Stimulated activated CD4-positive, alpha-beta T cell treated with anti-CD3 and anti-CD28 coated beads, Interleukin-4, amount 100 ng/mL, for 48 hours (primary cell): ENCODE measurements at regions not wholly inside any gene's neighbourhood (a gene's known extent, or its start where the extent isn't known, plus 50 kb on each side); places are given as distances from the start of the nearest gene placed in this dataset.
"Not testable (repeated sequence)": the region's sequence is repeated elsewhere in the genome, so short reads cannot be mapped to it uniquely, and the experiment has no call there.

Experiments
- DNase-seq, 2 donors: peaks; one replicate each; pipeline ENCODE4 v3.0.0-alpha.2; 2020; ENCODE audit warnings: low read depth in 2 of 2

DNA sequence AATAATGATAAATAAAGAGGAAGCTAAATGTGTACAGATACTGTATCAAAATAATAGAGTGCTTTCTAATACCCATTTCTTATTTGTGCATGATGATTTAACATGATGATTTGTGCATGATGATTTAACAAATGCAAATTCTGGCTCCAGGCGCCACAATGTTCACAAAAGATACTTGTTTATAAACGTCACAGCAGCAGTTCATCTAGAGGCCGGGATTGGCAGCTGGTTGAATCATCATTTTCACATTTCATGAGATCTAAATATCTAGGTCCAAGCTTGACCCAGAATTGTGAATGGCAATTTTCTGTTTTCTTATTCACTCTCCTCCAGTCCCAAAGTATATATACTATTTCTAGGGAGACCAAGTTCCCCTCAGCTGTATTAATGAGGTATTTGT, 322.0 kb downstream of the SUCLG1 start:
- no peak for DNase-seq

DNA sequence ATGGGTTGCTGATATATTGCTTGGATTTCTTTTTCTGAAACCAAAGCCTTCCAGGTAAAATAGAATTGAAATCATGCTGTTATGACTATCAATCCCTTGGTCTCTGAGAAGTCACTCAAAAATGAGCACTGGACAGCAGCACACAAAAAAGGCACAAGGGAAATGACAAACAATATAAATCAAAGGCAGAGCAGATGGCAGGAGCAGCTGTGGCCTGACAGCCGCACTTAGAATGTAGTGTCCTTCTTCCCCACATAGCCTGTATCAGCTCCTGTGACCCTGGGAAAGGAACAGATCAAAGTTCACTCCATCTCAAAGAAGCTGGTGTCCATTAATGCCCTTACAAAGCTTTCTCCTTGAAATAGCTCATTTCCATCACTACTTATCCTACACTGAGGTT, 326.7 kb downstream of the SUCLG1 start:
- DNase-seq = no peak

DNA sequence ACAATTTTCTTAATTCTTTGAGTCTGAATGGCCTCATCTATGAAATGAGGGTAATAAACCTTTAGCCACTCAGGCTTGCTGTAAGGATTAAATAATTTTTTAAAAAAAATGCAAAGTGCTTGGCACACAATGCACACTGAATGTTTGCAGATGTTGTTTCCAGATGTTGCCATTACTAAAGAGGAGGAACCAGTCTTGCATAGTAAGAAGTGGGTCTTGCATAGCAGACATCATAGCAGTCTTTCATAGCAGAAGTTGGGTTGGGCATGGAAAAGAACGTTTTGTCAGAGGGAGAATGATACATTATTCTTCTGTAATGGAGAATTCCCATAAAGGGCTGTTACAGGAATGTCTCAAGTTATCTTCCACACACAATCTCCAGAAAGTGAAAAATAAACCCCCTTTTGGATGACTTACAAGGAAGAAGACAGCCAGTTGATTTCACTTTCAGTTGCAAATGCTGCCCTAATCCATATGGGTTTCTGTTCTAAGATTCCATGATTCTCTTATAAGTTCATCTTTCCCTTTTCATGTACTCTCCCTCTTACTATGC, 327.7 kb downstream of the SUCLG1 start:
- no peak for DNase-seq

DNA sequence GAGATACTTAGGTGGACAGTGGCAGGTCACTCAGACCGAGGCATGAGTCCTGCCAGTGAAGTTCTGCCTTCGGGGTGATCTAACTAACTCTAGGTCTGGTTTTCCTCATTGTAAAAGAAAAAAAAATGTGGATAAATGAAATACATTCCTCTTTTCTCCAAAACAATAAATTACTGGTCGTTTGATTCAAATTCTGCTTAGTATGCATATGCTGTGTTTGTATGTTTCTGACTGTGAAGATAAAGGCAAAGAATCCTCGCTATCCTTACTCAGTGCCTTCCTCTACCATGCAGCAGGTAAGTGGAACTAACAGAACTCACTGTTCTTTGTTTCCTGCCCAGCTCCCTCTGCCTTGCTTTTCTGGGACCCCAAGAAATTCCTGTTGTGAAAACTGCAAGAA, 330.1 kb downstream of the SUCLG1 start:
- DNase-seq = no peak

DNA sequence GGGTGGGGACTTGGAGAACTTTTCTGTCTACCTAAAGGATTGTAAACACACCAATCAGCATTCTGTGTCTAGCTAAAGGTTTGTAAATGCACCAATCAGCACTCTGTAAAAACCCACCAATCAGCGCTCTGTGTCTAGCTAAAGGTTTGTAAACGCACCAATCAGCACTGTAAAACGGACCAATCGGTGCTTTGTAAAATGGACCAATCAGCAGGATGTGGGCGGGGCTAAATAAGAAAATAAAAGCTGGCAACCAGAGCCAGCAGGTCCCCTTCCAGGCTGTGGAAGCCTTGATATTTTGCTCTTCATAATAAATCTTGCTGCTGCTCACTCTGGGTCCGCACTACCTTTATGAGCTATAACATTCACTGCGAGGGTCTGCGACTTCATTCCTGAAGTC, 331.3 kb downstream of the SUCLG1 start:
- DNase-seq = not testable (repeated sequence)

DNA sequence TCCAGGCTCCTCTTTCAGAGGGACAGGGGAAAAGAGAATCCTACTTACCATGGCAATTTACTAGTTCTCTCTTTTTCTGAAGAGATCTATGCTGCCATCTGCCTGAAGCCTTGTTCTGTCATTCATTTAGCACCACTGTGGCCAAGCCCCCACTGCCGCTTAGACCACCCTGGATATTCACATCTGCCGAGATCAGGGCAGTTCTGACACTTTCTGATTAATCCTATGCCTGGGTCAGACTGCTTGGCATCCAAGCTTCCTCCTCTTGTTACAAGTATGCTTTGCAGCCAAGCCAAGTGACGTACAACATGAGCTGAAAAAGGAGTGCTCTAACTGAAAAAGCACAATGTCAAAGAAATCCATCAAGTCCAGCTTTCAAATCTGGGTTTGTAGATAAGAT, 332.6 kb downstream of the SUCLG1 start:
- DNase-seq = no peak

DNA sequence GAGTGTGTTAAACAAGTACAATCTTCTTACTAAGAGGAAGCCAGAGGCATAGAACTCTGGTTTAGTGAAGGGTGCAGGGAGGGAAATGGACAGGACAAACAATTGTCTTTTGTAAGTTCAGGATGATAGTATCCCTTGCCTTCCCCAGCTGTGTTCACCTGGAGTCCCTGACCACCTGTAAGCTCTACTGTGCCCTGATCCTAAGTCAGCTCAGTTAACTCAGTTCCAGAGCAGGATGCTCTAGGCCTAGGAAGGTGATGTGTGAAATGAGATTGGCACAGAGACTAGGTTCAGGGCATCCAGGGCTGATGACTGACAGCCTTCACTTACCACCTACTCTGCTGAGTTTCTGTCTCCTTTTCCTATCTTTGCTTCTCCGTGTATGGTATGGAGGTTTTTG, 333.0 kb downstream of the SUCLG1 start:
- no peak for DNase-seq

DNA sequence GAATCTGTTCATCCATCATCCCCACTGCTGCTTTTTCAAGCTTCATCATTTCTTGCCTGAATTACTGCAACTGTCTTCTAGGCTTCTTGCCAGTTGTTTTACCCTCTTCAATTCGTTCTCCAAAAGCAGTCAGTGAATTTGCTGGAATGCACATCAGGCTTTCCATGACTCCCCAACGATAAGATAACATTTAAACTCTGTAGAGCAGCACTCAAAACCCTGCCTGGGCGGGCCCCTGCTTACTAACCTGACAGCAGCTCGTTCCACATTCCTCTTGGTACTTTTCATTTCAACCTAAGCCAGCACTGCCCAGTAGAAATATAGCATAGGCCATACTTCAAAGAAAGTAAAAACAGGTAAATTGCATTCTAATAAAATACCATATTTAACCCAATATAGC, 342.9 kb downstream of the SUCLG1 start:
- no peak for DNase-seq

- no peak for DNase-seq
These were observed 343.8 kb downstream of the SUCLG1 start for GRCh38 chr2:84115173-84115857.

DNA sequence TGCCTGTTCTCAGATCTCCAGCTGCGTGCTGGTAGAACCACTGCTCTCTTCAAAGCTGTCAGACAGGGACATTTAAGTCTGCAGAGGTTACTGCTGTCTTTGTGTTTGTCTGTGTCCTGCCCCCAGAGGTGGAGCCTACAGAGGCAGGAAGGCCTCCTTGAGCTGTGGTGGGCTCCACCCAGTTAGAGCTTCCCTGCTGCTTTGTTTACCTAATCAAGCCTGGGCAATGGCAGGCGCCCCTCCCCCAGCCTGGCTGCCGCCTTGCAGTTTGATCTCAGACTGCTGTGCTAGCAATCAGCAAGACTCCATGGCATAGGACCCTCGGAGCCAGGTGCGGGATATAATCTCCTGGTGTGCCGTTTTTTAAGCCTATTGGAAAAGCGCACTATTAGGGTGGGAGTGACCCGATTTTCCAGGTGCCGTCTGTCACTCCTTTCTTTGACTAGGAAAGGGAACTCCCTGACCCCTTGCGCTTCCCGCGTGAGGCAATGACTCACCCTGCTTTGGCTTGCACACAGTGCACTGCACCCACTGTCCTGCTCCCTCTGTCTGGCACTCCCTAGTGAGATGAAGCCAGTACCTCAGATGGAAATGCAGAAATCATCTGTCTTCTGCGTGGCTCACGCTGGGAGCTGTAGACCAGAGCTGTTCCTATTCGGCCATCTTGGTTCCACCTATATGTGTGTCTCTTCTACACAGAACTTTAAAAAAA, 355.1 kb downstream of the SUCLG1 start:
- not testable (repeated sequence) for DNase-seq

GRCh38 chr2:84102274-84102673, 356.8 kb downstream of the SUCLG1 start:
- no peak for DNase-seq

GRCh38 chr2:84088656-84089055, 370.4 kb downstream of the SUCLG1 start:
- no peak for DNase-seq

- DNase-seq = no peak
These were observed 373.5 kb downstream of the SUCLG1 start for GRCh38 chr2:84085562-84085961.

GRCh38 chr2:84084856-84085255, 374.2 kb downstream of the SUCLG1 start:
- DNase-seq = no peak

DNA sequence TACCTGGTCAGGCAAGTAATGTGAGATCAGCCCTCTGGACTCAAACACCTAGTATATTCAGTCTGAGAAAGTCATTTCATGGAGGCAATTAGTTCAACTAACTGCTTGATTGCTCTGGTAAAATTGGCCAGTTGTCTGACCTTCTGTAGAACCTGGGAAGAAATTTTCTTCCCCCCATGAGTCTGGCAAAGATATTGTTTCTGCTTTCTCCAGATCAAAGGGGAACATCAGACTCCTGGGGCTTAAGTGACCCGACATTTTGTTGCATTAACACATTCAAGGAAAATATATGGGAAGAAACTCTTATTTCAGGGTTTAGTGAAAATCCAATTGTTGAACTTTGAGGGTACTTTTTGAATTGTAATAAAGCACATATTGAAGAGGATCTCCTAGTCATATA, 375.1 kb downstream of the SUCLG1 start:
- DNase-seq = no peak

DNA sequence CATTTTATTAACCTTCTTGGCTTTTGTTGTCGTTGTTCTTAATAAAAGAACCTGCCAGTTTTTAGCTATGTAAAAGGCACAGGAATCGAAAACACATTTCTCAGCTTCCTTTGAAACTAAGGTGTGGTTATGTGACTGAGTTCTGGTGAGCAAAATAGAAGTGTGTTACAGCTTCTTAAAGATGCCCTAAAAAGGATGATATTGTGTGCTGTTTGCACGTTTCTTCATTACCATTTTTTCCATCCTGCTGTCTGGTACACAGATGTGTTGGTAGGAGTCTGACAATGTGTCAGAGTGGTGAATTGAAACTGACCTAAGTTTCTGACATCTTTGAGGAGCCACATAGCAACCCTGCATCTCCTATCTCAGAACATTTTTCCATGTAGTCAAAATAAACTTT, 380.6 kb downstream of the SUCLG1 start:
- DNase-seq = no peak

- DNase-seq = no peak
These were observed 381.6 kb downstream of the SUCLG1 start for GRCh38 chr2:84077496-84077895.

DNA sequence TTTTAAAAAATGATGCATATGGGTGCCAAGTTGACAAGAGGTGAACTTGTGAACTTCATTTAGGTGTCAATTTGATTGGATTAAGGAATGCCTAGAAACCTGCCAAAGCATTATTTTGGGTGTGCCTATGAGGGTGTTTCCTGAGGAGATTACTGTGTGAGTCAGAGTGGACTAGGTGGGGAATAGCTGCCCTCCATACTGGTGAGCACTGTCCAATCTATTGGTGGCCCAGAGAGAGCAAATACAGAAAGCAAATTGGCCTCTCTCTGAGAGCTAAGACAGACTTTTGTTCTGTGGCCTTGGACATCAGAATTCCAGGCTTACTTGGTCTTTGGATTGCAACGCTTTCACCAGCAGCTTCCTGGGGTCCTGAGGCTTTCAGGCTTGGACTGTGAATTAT, 388.0 kb downstream of the SUCLG1 start:
- DNase-seq = no peak

GRCh38 chr2:84065857-84066256, 393.2 kb downstream of the SUCLG1 start:
- no peak for DNase-seq

DNA sequence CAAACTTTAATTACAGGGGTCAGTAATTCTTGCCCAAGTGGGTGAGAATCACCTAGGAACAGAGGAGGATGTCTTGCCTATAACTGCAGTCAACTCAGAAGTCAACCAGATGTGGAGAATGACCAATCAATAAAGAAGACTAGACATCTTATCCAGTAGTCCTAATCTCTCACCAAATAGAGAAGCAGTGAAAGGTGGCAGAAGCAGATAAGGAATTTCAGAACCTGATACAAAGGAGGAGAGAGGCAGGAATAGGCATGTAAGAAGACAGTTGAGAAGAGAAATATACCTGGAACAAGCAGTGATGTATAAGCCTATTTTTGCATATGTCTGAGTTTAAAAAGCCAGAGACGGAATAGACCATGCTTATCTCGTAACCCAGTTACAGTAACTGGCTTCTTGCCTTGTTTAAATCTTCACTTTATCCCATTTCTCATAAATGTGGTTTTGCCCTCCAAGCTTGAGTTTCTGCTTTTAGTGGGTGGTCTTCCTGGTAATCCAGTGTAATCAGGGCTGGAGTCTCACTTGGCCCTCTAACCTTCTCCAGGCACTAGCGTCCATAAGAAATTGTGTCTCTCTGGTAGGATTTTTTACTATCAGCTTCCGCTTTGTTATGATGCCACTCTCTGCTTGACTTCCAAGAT, 401.0 kb downstream of the SUCLG1 start:
- DNase-seq = no peak

GRCh38 chr2:84055816-84056215, 403.3 kb downstream of the SUCLG1 start:
- DNase-seq = no peak

- not testable (repeated sequence) for DNase-seq
These were observed 404.5 kb downstream of the SUCLG1 start for GRCh38 chr2:84054577-84054976.

DNA sequence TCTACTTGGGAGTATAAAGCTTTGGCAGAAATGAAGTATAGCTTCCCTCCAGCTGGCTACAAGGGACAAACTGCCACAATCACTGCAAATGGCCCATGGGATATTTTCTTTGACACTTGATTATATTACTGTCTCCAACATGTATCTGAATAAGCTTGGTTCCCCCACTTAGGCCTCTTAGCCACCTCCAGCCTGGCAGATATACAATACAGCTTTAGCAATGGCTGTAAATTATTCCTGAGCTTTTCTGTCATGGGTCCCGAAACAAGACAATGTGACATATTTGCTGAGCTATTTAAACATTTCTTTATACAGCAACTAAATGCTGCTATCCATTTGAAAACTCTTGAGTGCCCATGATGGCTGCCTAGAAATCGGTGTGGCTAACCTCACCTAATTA, 406.2 kb downstream of the SUCLG1 start:
- DNase-seq = no peak
